Ascending aorta (tissue), 2 donors: ENCODE measurements at regions not wholly inside any gene's neighbourhood (a gene's known extent, or its start where the extent isn't known, plus 50 kb on each side); places are given as distances from the start of the nearest gene placed in this dataset.

Experiments used
- DNase-seq, 2 donors: peaks; one replicate each; pipeline ENCODE4 v3.0.0-alpha.2; 2019; ENCODE audit warnings: low spot score in 2 of 2
- H3K27ac ChIP-seq, 2 donors: fragments of 200-600 bp; sonication (generic); one replicate each; pipeline ENCODE4 v1.5.1; 2016 to 2017; ENCODE audit warnings: mild to moderate bottlenecking in 1 of 2
- H3K27me3 ChIP-seq: fragments of 200-600 bp; sonication (generic); one replicate; pipeline ENCODE4 v1.5.1; 2017
- H3K36me3 ChIP-seq, 2 donors: fragments of 200-600 bp; sonication (generic); one replicate each; pipeline ENCODE4 v1.5.1; 2016
- H3K4me1 ChIP-seq, 2 donors: fragments of 200-600 bp; sonication (generic); one replicate each; pipeline ENCODE4 v1.5.1; 2016 to 2017; ENCODE audit warnings: mild to moderate bottlenecking in 1 of 2
- H3K4me3 ChIP-seq, 2 donors: fragments of 200-600 bp; sonication (generic); one replicate each; pipeline ENCODE4 v1.5.1; 2016 to 2017; ENCODE audit warnings: mild to moderate bottlenecking in 1 of 2
- H3K9me3 ChIP-seq, 2 donors: fragments of 200-600 bp; sonication (generic); one replicate each; pipeline ENCODE4 v1.5.1; 2016
- intact Hi-C: fragments of 100-400 bp; cut with DNase I; formaldehyde crosslinking; loops from one replicate; pipeline ENCODE4 v1.15.1; 2023
- TF ChIP-seq, protein P1 (sequence below), 3 experiments: fragments of 200-600 bp in 2 of 3; fragments of 450-650 bp in 1 of 3; sonication (generic) in 2 of 3; IDR thresholded peaks; one replicate each; pipeline ENCODE4 v1.5.1; 2016 to 2019; ENCODE audit warnings: antibody characterized with exemption in 3 of 3, mild to moderate bottlenecking in 1 of 3, moderate library complexity in 1 of 3

DNA sequence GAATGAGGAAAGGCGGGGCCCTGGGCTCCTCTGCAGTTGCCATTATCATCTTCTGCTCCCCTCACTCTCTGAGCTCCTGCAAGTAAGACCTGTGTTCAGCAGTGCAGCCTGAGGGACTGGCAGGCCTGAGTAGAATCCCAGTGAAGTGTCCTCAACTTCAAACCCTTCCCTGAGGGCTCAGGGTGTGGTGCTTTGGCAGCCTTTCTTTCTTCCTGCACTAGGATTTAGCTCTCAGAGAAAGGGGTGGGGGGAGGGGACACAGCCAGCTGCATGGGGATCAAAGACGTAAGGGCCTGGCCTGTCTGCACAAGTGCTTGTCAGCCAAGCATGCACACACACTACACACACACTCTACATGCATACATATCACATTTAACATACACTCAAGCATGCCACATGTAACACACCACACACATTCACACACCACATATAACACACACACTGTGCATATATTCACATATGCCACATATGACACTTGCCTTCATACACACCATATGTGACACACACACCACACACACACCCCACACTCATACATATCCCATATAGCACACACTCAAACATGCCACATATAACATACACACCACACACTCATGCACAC is 223.4 kb upstream of the RPL34 start:
- intact Hi-C loops, result no loop called here
- DNase-seq, result no peak
- Histone ChIP-seq H3K9me3 (no peaks in the 10 kb centered on the region), H3K27ac (no peak overlapping the region), H3K4me1 (no peaks in the 10 kb centered on the region), H3K36me3 (no peaks in the 10 kb centered on the region), H3K27me3 (no peaks in the 10 kb centered on the region), H3K4me3 (no peak overlapping the region)
- TF ChIP-seq, protein P1, sequence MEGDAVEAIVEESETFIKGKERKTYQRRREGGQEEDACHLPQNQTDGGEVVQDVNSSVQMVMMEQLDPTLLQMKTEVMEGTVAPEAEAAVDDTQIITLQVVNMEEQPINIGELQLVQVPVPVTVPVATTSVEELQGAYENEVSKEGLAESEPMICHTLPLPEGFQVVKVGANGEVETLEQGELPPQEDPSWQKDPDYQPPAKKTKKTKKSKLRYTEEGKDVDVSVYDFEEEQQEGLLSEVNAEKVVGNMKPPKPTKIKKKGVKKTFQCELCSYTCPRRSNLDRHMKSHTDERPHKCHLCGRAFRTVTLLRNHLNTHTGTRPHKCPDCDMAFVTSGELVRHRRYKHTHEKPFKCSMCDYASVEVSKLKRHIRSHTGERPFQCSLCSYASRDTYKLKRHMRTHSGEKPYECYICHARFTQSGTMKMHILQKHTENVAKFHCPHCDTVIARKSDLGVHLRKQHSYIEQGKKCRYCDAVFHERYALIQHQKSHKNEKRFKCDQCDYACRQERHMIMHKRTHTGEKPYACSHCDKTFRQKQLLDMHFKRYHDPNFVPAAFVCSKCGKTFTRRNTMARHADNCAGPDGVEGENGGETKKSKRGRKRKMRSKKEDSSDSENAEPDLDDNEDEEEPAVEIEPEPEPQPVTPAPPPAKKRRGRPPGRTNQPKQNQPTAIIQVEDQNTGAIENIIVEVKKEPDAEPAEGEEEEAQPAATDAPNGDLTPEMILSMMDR (IDR thresholded peaks at IDR 0.05), result no peak

- no peak overlapping the region for H3K27ac ChIP-seq
- no peak overlapping the region for H3K4me3 ChIP-seq
- no peaks in the 10 kb centered on the region for H3K4me1 ChIP-seq
- DNase-seq, result no peak
- TF ChIP-seq, protein P1 (IDR thresholded peaks at IDR 0.05), result no peak
- no peaks in the 10 kb centered on the region for H3K27me3 ChIP-seq
- intact Hi-C loops, result no loop called here
- no peaks in the 10 kb centered on the region for H3K9me3 ChIP-seq
- no peaks in the 10 kb centered on the region for H3K36me3 ChIP-seq
These were observed 224.6 kb upstream of the RPL34 start for GRCh38 chr4:108395786-108396185.

DNA sequence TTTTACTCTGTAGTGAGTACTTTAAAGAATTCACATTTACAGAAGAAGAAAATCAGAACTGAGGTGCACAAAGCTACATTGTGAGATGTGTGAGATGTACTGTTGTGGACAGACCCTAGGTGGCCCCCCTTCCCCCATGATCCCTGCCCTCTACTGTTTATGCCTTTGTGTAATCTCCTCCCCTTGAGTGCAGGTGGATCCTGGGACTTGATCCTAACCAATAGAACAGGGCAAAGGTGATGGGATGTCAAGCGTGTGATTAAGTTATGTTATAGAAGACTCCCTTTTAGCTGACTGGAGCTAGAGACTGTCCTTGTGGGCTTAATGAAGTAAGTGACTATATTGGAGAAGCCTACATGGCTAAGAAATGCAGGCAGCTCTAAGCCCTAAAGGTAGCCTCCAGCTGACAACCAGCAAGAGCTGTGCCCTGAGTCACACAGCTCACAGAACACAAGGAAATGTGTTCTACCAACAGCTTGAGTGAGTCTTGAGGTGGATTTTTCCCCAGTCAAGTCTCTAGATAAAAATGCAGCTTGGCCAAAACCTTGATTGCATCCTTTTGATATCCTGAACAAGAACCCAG is 225.2 kb upstream of the LEF1 start:
- Histone ChIP-seq H3K4me1 (no peaks in the 10 kb centered on the region), H3K36me3 (no peaks in the 10 kb centered on the region), H3K27ac (no peak overlapping the region), H3K9me3 (no peaks in the 10 kb centered on the region), H3K27me3 (no peaks in the 10 kb centered on the region), H3K4me3 (no peak overlapping the region)
- TF ChIP-seq, protein P1 (IDR thresholded peaks at IDR 0.05), result no peak
- no peak for DNase-seq
- intact Hi-C loops, result no loop called here

- H3K27me3 ChIP-seq, result no peaks in the 10 kb centered on the region
- TF ChIP-seq, protein P1 (IDR thresholded peaks at IDR 0.05), result no peak
- intact Hi-C loops, result no loop called here
These were observed 223.1 kb upstream of the LEF1 start for GRCh38 chr4:108391701-108392455.

GRCh38 chr4:108385076-108385475 is 216.3 kb upstream of the LEF1 start:
- Histone ChIP-seq H3K27me3 (no peaks in the 10 kb centered on the region), H3K9me3 (no peaks in the 10 kb centered on the region), H3K4me3 (no peak overlapping the region), H3K4me1 (no peaks in the 10 kb centered on the region), H3K36me3 (no peaks in the 10 kb centered on the region), H3K27ac (no peak overlapping the region)
- TF ChIP-seq, protein P1 (IDR thresholded peaks at IDR 0.05), result no peak
- DNase-seq, result no peak
- intact Hi-C loops, result no loop called here

More at GRCh38 chr4:108391701-108392455, 223.1 kb upstream of the LEF1 start:
- DNase-seq, result no peak
- Histone ChIP-seq H3K27ac (no peak overlapping the region), H3K36me3 (no peaks in the 10 kb centered on the region), H3K4me1 (no peaks in the 10 kb centered on the region), H3K9me3 (no peaks in the 10 kb centered on the region), H3K4me3 (no peak overlapping the region)
